ENCODE measurements at regions not wholly inside any gene's neighbourhood (a gene's known extent, or its start where the extent isn't known, plus 50 kb on each side); places are given as distances from the start of the nearest gene placed in this dataset.
"Not testable (repeated sequence)": the region's sequence is repeated elsewhere in the genome, so short reads cannot be mapped to it uniquely, and the experiment has no call there.

- Histone ChIP-seq H3K9me3 (no peaks in the 10 kb centered on the region), H3K4me1 (no peaks in the 10 kb centered on the region), H3K27ac (no peak overlapping the region), H3K27me3 (no peaks in the 10 kb centered on the region), H3K36me3 (no peaks in the 10 kb centered on the region), H3K4me3 (no peak overlapping the region)
- intact Hi-C loops (cut with DNase I) = no loop called here
- no peak for DNase-seq
- TF ChIP-seq CTCF (IDR thresholded peaks at IDR 0.05) = no peak
- TF ChIP-seq POLR2A (IDR thresholded peaks at IDR 0.05) = no peak
- ATAC-seq = no peak
- WGBS (ENCODE audit: insufficient coverage, low coverage, low lambda C conversion rate, missing lambda C conversion rate) = 67% methylated on average over 3 of the region's 3 CpGs
Measured at GRCh38 chr17:71024172-71024571, 854.8 kb downstream of the KCNJ2 start.

GRCh38 chr17:71024969-71025368, 855.6 kb downstream of the KCNJ2 start:
- 60% methylated on average over 2 of the region's 2 CpGs for WGBS (ENCODE audit: insufficient coverage, low coverage, low lambda C conversion rate, missing lambda C conversion rate)
- TF ChIP-seq CTCF (IDR thresholded peaks at IDR 0.05) = no peak
- no peak for TF ChIP-seq POLR2A (IDR thresholded peaks at IDR 0.05)
- intact Hi-C loops (cut with DNase I) = no loop called here
- no peaks in the 10 kb centered on the region for H3K9me3 ChIP-seq
- no peak overlapping the region for H3K4me3 ChIP-seq
- H3K27me3 ChIP-seq = no peaks in the 10 kb centered on the region
- no peak overlapping the region for H3K27ac ChIP-seq
- H3K4me1 ChIP-seq = no peaks in the 10 kb centered on the region
- no peak for ATAC-seq
- H3K36me3 ChIP-seq = no peaks in the 10 kb centered on the region
- no peak for DNase-seq

DNA sequence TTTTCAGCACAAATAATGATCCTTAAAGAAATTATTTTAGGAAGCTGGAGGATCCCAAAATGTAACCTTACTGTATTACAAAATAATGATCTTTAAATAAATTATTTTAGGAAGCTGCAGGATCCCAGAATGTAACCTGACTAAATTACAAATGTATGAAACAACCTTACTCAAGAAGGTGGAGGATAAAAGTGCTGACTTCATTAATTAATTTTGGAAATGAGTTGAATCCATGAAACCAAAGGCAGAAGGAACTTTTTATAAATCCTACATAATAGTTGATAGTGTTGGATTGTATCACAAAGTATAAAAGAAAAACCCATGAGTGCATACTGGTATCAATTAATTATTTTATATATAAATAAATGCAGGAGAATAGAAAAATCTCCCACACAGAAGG, 859.9 kb downstream of the KCNJ2 start:
- no peaks in the 10 kb centered on the region for H3K36me3 ChIP-seq
- no peak overlapping the region for H3K4me3 ChIP-seq
- DNase-seq = no peak
- H3K4me1 ChIP-seq = no peaks in the 10 kb centered on the region
- H3K27me3 ChIP-seq = no peaks in the 10 kb centered on the region
- H3K27ac ChIP-seq = no peak overlapping the region
- ATAC-seq = no peak
- intact Hi-C loops (cut with DNase I) = no loop called here
- no peak for TF ChIP-seq POLR2A (IDR thresholded peaks at IDR 0.05)
- TF ChIP-seq CTCF (IDR thresholded peaks at IDR 0.05) = no peak
- H3K9me3 ChIP-seq = no peaks in the 10 kb centered on the region

DNA sequence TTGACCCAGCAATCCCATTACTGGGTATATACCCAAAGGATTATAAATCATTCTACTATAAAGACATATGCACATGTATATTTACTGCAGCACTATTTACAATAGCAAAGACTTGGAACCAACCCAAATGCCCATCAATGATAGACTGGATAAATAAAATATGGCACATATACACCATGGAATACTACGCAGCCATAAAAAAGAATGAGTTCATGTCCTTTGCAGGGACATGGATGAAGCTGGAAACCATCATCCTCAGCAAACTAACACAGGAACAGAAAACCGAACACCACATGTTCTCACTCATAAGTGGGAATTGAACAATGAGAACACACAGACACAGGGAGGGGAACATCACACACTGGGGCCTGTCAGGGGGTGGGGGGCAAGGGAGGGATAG, 862.0 kb downstream of the KCNJ2 start:
- H3K4me1 ChIP-seq; DNase-seq; H3K36me3 ChIP-seq; intact Hi-C loops (cut with DNase I); H3K27me3 ChIP-seq; ATAC-seq; H3K4me3 ChIP-seq; H3K9me3 ChIP-seq; H3K27ac ChIP-seq: not testable (repeated sequence)
- 73% methylated on average over 2 of the region's 2 CpGs for WGBS (ENCODE audit: insufficient coverage, low coverage, low lambda C conversion rate, missing lambda C conversion rate)

DNA sequence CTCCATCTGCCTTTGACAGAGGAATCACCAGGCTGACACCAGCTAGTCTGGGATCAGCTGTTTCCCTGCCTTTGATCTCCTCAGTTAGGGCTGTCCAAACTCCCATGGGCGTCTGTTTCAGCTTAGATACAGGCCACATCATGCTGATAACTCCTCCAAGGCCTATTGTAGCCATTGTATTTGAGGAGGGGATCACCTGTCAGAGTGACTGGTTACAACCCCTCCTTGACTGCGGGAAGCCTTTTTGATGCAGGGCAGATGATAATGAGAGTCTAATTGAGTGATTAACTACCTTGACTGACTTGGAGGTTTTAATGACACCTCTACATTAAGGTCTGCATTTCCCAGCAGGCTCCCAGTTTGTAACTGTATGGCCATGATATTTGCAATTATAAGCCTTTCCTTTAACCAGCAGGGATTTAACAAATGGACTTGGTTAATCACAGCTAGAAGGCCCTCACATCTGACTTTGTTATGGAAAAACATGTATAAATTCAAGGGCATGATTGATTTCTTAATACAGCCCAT, 863.5 kb downstream of the KCNJ2 start:
- Histone ChIP-seq H3K27ac (no peak overlapping the region), H3K27me3 (no peaks in the 10 kb centered on the region), H3K9me3 (no peaks in the 10 kb centered on the region), H3K36me3 (no peaks in the 10 kb centered on the region), H3K4me1 (no peaks in the 10 kb centered on the region), H3K4me3 (no peak overlapping the region)
- TF ChIP-seq CTCF (IDR thresholded peaks at IDR 0.05) (no peak), POLR2A (IDR thresholded peaks at IDR 0.05) (no peak)
- DNase-seq (no peak), ATAC-seq (no peak)
- intact Hi-C loops (cut with DNase I) = no loop called here
- WGBS (ENCODE audit: insufficient coverage, low coverage, low lambda C conversion rate, missing lambda C conversion rate) = 40% methylated on average over 1 of the region's 2 CpGs
